BJ (cell line): ENCODE measurements at regions not wholly inside any gene's neighbourhood (a gene's known extent, or its start where the extent isn't known, plus 50 kb on each side); places are given as distances from the start of the nearest gene placed in this dataset.

Source experiments
- CTCF ChIA-PET: fragments of 350-600 bp; formaldehyde crosslinking; extraction: SDS; loops from one replicate; lab custom pipeline; 2021; ENCODE audit warnings: antibody characterized with exemption, inconsistent platforms; lab: Yijun Ruan, JAX
- POLR2A ChIA-PET: fragments of 300-600 bp; sonication (Branson Sonifier 250); formaldehyde crosslinking; extraction: SDS; loops from one replicate; lab custom pipeline; 2021; ENCODE audit warnings: antibody characterized with exemption; lab: Charles Lee
- DNase-seq: peaks from one replicate; pipeline ENCODE4 v3.0.0-alpha.2; 2011; ENCODE audit warnings: low read depth
- H3K27me3 ChIP-seq: 2 replicates; pipeline ENCODE4 v1.6.0; 2011; ENCODE audit warnings: low read length; ENCODE audit not compliant: control insufficient read depth, insufficient read depth
- H3K36me3 ChIP-seq: 2 replicates; pipeline ENCODE4 v1.5.1; 2011; ENCODE audit warnings: low read length; ENCODE audit not compliant: control insufficient read depth, insufficient read depth
- H3K4me3 ChIP-seq: 2 replicates; pipeline ENCODE4 v1.5.1; 2011; ENCODE audit warnings: low read depth, mild to moderate bottlenecking, control low read depth, low read length
- CTCF ChIP-seq: IDR thresholded peaks from 2 replicates; pipeline ENCODE4 v1.5.1; 2011; ENCODE audit warnings: low read depth, mild to moderate bottlenecking, control low read depth, inconsistent platforms, low read length, moderate library complexity; ENCODE audit not compliant: insufficient read depth

- CTCF ChIA-PET: no interaction called here
- no peak for DNase-seq
- no peak for TF ChIP-seq CTCF
- H3K4me3 ChIP-seq: no peak overlapping the region
- H3K27me3 ChIP-seq: no peaks in the 10 kb centered on the region
- no peaks in the 10 kb centered on the region for H3K36me3 ChIP-seq
- POLR2A ChIA-PET: no interaction called here
Observed at GRCh38 chr2:15796167-15796942, 144.0 kb upstream of the MYCN start.

DNA sequence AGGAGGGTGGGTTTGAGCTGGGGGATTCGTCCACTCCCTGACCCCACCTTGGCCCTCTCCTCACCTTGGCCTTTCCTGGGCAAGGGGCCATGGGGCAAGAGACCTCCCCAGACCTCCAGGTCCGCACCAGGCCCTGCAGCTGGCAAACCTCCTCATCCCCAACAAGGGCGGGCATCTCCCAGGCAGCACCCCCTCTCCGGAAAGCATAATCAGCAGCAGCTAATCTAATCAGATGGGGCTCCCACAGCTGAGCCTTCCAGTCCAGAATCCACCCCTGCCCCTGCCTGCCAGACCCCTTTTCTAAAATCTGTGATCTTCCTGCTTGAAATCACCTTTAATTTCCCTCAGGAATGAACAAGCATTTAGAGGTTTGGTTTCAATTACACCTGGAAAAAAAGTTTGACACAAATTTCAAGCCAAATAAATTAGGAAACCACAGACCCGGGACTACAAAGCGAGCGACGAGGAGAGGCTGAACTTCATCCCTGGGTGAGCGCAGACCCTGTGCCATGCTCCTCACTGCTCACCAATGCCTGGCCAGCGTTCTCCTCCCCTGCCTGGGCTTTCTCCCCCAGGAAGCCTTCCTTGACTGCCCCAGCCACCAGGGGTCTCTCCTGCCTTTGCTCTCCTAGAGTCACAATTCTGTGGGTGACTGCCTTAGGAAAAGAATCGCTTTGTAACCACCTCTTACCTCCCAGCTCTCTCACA is 143.0 kb upstream of the MYCN start:
- DNase-seq: no peak
- no peak for TF ChIP-seq CTCF
- Histone ChIP-seq H3K27me3 (no peaks in the 10 kb centered on the region), H3K36me3 (no peaks in the 10 kb centered on the region), H3K4me3 (no peak overlapping the region)
- ChIA-PET POLR2A (no interaction called here), CTCF (no interaction called here)

GRCh38 chr2:15797939-15798281 is 142.4 kb upstream of the MYCN start:
- ChIA-PET POLR2A (no interaction called here), CTCF (no interaction called here)
- H3K4me3 ChIP-seq: no peak overlapping the region
- no peak for DNase-seq
- H3K27me3 ChIP-seq: no peaks in the 10 kb centered on the region
- no peak for TF ChIP-seq CTCF
- H3K36me3 ChIP-seq: no peaks in the 10 kb centered on the region

- TF ChIP-seq CTCF: no peak
- no peaks in the 10 kb centered on the region for H3K27me3 ChIP-seq
- no peaks in the 10 kb centered on the region for H3K36me3 ChIP-seq
- no peak overlapping the region for H3K4me3 ChIP-seq
- no peak for DNase-seq
- ChIA-PET POLR2A (no interaction called here), CTCF (no interaction called here)
Observed at GRCh38 chr2:15798701-15799431, 141.5 kb upstream of the MYCN start.

- POLR2A ChIA-PET: no interaction called here
- DNase-seq: no peak
- Histone ChIP-seq H3K27me3 (no peaks in the 10 kb centered on the region), H3K4me3 (no peak overlapping the region), H3K36me3 (no peaks in the 10 kb centered on the region)
- CTCF ChIA-PET: no interaction called here
- no peak for TF ChIP-seq CTCF
Observed at GRCh38 chr2:15799432-15799827, 140.9 kb upstream of the MYCN start.
